ENCODE measurements at regions not wholly inside any gene's neighbourhood (a gene's known extent, or its start where the extent isn't known, plus 50 kb on each side); places are given as distances from the start of the nearest gene placed in this dataset.

DNA sequence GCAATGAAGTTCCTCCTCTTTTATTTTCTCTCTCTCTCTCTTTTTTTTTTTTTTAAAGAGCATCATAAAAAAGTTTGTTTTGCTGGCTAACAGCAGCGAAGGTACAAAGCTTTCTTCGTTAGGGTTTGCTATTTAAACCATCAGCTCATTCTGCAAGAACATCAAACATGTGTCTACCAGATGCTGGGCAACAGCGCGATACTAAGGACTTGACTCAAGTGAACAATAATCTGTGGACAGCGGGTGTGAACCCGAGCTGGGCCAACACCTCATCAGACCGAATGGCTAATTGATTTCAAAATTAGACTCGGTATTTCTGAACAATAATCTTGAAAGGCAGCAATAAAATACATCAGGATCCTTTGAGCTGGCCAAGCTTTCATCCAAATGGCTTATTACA is 246.4 kb downstream of the FBXO8 start:
- DNase-seq (no peak), ATAC-seq (ENCODE audit: low FRiP score in 2 of 2) (no peak)
- Histone ChIP-seq H3K4me1 (no peaks in the 10 kb centered on the region), H3K9me3 (no peaks in the 10 kb centered on the region), H3K36me3 (no peaks in the 10 kb centered on the region), H3K27ac (no peak overlapping the region), H3K27me3 (no peaks in the 10 kb centered on the region), H3K4me3 (no peak overlapping the region)
- WGBS, 2 donors: 84 to 85% methylated on average over 8 of the region's 8 CpGs
- TF ChIP-seq CTCF (IDR thresholded peaks at IDR 0.05) (no peak), POLR2A (IDR thresholded peaks at IDR 0.05) (no peak), EP300 (IDR thresholded peaks at IDR 0.05) (no peak), POLR2AphosphoS5 (IDR thresholded peaks at IDR 0.05) (no peak)

GRCh38 chr4:174036576-174036975 is 246.9 kb downstream of the FBXO8 start:
- Histone ChIP-seq H3K4me3 (no peak overlapping the region), H3K27ac (no peak overlapping the region), H3K27me3 (no peaks in the 10 kb centered on the region), H3K9me3 (no peaks in the 10 kb centered on the region), H3K4me1 (no peaks in the 10 kb centered on the region), H3K36me3 (no peaks in the 10 kb centered on the region)
- 68 to 71% methylated on average over 4 of the region's 4 CpGs for WGBS, 2 donors
- ATAC-seq (ENCODE audit: low FRiP score in 2 of 2): no peak
- no peak for TF ChIP-seq EP300 (IDR thresholded peaks at IDR 0.05)
- no peak for TF ChIP-seq CTCF (IDR thresholded peaks at IDR 0.05)
- no peak for TF ChIP-seq POLR2AphosphoS5 (IDR thresholded peaks at IDR 0.05)
- no peak for TF ChIP-seq POLR2A (IDR thresholded peaks at IDR 0.05)
- no peak for DNase-seq

GRCh38 chr4:174036111-174036510 is 247.4 kb downstream of the FBXO8 start:
- no peak overlapping the region for H3K4me3 ChIP-seq
- H3K27ac ChIP-seq: no peak overlapping the region
- DNase-seq (no peak), ATAC-seq (ENCODE audit: low FRiP score in 2 of 2) (no peak)
- no peaks in the 10 kb centered on the region for H3K36me3 ChIP-seq
- no peaks in the 10 kb centered on the region for H3K4me1 ChIP-seq
- H3K9me3 ChIP-seq: no peaks in the 10 kb centered on the region
- no peaks in the 10 kb centered on the region for H3K27me3 ChIP-seq
- WGBS, 2 donors: 55 to 56% methylated on average over 2 of the region's 2 CpGs
- TF ChIP-seq CTCF (IDR thresholded peaks at IDR 0.05) (no peak), POLR2A (IDR thresholded peaks at IDR 0.05) (no peak), POLR2AphosphoS5 (IDR thresholded peaks at IDR 0.05) (no peak), EP300 (IDR thresholded peaks at IDR 0.05) (no peak)

GRCh38 chr4:174023641-174024040 is 259.8 kb downstream of the FBXO8 start:
- no peak for ATAC-seq (ENCODE audit: low FRiP score in 2 of 2)
- H3K27ac ChIP-seq: no peak overlapping the region
- no peak overlapping the region for H3K4me3 ChIP-seq
- WGBS, 2 donors: 48 to 83% methylated on average over 2 of the region's 2 CpGs
- no peaks in the 10 kb centered on the region for H3K36me3 ChIP-seq
- no peaks in the 10 kb centered on the region for H3K27me3 ChIP-seq
- TF ChIP-seq CTCF (IDR thresholded peaks at IDR 0.05) (no peak), POLR2A (IDR thresholded peaks at IDR 0.05) (no peak), POLR2AphosphoS5 (IDR thresholded peaks at IDR 0.05) (no peak), EP300 (IDR thresholded peaks at IDR 0.05) (no peak)
- no peak for DNase-seq
- H3K4me1 ChIP-seq: no peaks in the 10 kb centered on the region
- H3K9me3 ChIP-seq: no peaks in the 10 kb centered on the region

DNA sequence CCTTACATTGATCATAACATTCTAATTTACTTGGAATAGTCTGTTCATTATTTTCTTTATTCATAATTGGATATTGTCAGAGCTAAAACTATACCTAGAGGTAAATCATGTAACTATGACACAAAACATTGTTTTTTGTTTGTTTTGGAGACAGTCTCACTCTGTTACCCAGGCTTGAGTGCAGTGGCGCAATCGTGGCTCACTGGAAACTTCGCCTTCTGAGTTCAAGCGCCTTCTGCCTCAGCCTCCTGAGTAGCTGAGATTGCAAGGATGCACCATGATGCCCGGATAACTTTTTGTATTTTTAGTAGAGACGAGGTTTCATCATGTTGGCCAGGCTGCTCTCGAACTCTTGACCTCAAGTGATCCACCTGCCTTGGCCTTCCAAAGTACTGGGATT is 265.2 kb downstream of the FBXO8 start:
- Histone ChIP-seq H3K9me3 (no peaks in the 10 kb centered on the region), H3K27me3 (no peaks in the 10 kb centered on the region), H3K4me1 (no peaks in the 10 kb centered on the region), H3K36me3 (no peaks in the 10 kb centered on the region), H3K4me3 (no peak overlapping the region), H3K27ac (no peak overlapping the region)
- WGBS, 2 donors: 87 to 88% methylated on average over 7 of the region's 7 CpGs
- ATAC-seq (ENCODE audit: low FRiP score in 2 of 2): no peak
- no peak for TF ChIP-seq POLR2A (IDR thresholded peaks at IDR 0.05)
- TF ChIP-seq CTCF (IDR thresholded peaks at IDR 0.05): no peak
- no peak for TF ChIP-seq POLR2AphosphoS5 (IDR thresholded peaks at IDR 0.05)
- no peak for TF ChIP-seq EP300 (IDR thresholded peaks at IDR 0.05)
- DNase-seq: no peak
